ENCODE measurements at regions not wholly inside any gene's neighbourhood (a gene's known extent, or its start where the extent isn't known, plus 50 kb on each side); places are given as distances from the start of the nearest gene placed in this dataset.

GRCh38 chr3:22659651-22660475, 543.3 kb upstream of the UBE2E2 start:
- no peak overlapping the region for H3K27ac ChIP-seq
- TF ChIP-seq ZFX (IDR thresholded peaks at IDR 0.05; ENCODE audit: borderline replicate concordance) = no peak
- no peak for TF ChIP-seq CTCF (IDR thresholded peaks at IDR 0.05)

GRCh38 chr3:22660606-22661005, 542.5 kb upstream of the UBE2E2 start:
- no peak overlapping the region for H3K27ac ChIP-seq
- TF ChIP-seq ZFX (IDR thresholded peaks at IDR 0.05; ENCODE audit: borderline replicate concordance) = no peak
- no peak for TF ChIP-seq CTCF (IDR thresholded peaks at IDR 0.05)

DNA sequence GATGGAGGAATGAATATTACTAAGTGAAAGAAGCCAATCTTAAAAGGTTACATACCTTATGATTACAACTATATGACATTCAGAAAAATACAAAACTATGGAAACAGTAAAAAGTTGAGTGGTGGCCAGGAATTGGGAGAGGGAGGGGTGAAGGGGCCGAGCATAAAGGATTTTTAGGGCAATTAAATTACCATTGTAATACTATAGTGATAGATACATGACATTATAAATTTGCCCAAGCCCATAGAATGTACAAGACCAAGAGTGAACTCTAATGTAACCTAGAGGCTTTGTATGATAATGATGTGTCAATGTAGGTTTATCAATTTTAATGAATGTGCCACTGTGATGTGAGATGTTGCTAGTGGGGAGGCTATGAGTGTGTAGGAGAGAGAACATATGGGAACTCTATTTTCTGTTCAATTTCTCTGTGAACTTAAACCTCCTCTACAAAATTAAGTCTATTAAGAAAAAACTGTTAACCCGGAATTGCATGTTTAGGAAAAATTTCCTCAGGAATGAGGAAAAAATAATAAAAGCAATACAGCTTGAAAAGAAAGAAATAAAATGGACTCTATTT, 541.9 kb upstream of the UBE2E2 start:
- no peak overlapping the region for H3K27ac ChIP-seq
- TF ChIP-seq CTCF (IDR thresholded peaks at IDR 0.05) = no peak
- TF ChIP-seq ZFX (IDR thresholded peaks at IDR 0.05; ENCODE audit: borderline replicate concordance) = no peak

- no peak for TF ChIP-seq ZFX (IDR thresholded peaks at IDR 0.05; ENCODE audit: borderline replicate concordance)
- no peak for TF ChIP-seq CTCF (IDR thresholded peaks at IDR 0.05)
Measured at GRCh38 chr3:22665528-22665927, 537.6 kb upstream of the UBE2E2 start.

DNA sequence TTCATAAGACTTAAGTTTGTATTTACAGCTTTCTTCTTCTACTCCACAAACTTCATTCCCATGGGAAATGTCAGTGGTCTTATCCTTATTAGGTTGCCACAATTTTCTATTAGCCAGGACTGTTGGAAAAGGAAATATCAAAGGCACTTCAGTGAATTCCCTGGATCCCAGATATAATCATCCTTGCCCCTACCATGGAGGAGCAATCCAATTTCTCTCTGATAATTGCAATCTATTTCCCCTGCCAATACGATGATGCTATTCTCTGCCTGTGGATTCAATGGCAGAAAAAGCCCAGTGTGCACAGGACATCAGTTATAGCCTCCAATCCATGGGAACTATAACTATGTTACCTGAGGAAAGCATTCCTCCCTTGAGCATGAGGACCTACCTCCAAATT, 536.4 kb upstream of the UBE2E2 start:
- TF ChIP-seq CTCF (IDR thresholded peaks at IDR 0.05) (no peak), ZFX (IDR thresholded peaks at IDR 0.05; ENCODE audit: borderline replicate concordance) (no peak)
- H3K27ac ChIP-seq = no peak overlapping the region

More at GRCh38 chr3:22665528-22665927, 537.6 kb upstream of the UBE2E2 start:
- H3K27ac ChIP-seq = no peak overlapping the region

GRCh38 chr3:22671848-22672247, 531.3 kb upstream of the UBE2E2 start:
- H3K27ac ChIP-seq = no peak overlapping the region
- TF ChIP-seq CTCF (IDR thresholded peaks at IDR 0.05) (no peak), ZFX (IDR thresholded peaks at IDR 0.05; ENCODE audit: borderline replicate concordance) (no peak)

GRCh38 chr3:22684739-22685138, 518.4 kb upstream of the UBE2E2 start:
- TF ChIP-seq ZFX (IDR thresholded peaks at IDR 0.05; ENCODE audit: borderline replicate concordance) (no peak), CTCF (IDR thresholded peaks at IDR 0.05) (no peak)
- H3K27ac ChIP-seq = no peak overlapping the region

Data from 22Rv1 (cell line).